ENCODE measurements at regions not wholly inside any gene's neighbourhood (a gene's known extent, or its start where the extent isn't known, plus 50 kb on each side); places are given as distances from the start of the nearest gene placed in this dataset.

DNA sequence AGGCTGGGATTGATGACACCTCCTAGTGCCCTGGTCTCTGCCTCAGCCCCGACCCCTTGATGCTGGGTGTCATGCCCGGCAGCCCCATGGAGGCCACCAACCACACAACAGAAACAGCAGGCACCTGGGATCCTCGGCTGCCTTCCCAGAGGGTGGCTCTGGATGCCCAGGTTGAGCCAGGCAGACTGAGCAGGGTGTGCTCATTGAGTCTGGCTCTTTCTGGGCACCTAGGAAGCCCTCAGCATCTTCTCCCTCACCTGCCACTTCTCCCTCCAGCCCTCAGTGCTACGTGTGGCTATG lies 484.5 kb upstream of the MGMT start:
- no peaks in the 10 kb centered on the region for H3K27me3 ChIP-seq (ENCODE audit: control insufficient read depth, insufficient read depth, low read length)
- H3K36me3 ChIP-seq (ENCODE audit: control insufficient read depth, insufficient read depth, low read length) = no peaks in the 10 kb centered on the region
- no peak overlapping the region for H3K4me3 ChIP-seq (ENCODE audit: low read length)
- H3K9ac ChIP-seq (ENCODE audit: low read length) = no peak overlapping the region
- H3K4me1 ChIP-seq (ENCODE audit: control insufficient read depth, insufficient read depth, low read length) = no peaks in the 10 kb centered on the region
- no peaks in the 10 kb centered on the region for H3K9me3 ChIP-seq (ENCODE audit: control insufficient read depth, low read length)

DNA sequence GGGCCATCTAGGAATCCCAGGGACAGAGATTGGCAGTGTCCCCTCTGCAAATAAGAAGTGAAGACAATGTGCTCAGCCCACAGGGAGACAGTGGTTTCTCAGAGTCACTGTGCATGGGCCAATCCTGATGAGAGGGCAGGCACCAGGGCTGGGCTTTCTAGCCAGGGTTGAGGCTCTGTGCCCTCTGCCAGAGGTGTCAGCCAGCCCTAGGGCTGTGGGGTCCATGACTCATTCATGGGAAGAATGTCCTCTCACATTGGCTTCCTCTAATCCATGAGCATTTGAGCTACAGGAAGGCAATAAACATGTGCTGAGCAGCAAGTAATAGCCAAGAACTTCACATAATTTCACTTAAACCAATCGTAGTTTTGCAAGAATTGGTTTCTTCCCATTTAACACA lies 482.0 kb upstream of the MGMT start:
- no peak overlapping the region for H3K9ac ChIP-seq (ENCODE audit: low read length)
- H3K36me3 ChIP-seq (ENCODE audit: control insufficient read depth, insufficient read depth, low read length) = no peaks in the 10 kb centered on the region
- no peaks in the 10 kb centered on the region for H3K4me1 ChIP-seq (ENCODE audit: control insufficient read depth, insufficient read depth, low read length)
- H3K9me3 ChIP-seq (ENCODE audit: control insufficient read depth, low read length) = no peaks in the 10 kb centered on the region
- H3K27me3 ChIP-seq (ENCODE audit: control insufficient read depth, insufficient read depth, low read length) = no peaks in the 10 kb centered on the region
- no peak overlapping the region for H3K4me3 ChIP-seq (ENCODE audit: low read length)

DNA sequence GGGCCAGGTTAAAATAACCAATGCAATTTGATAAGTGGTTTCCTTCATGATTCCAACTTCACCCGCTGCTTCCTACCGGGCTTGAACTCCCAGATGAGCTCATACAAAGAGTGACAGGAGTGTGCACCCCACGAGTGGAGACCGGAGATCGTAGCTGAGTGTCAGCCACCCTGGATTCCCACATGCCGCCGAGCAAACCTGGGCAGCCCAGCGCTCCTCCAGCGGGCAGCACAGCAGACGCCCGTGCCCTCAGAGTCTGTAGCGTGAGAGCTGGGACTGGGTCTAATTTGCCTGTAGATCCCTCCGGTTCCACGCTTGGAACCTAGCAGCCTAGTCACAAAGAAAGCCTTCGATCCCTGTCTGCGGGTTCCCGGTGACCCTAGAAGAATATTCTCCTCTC lies 476.1 kb upstream of the MGMT start:
- H3K4me3 ChIP-seq (ENCODE audit: low read length) = no peak overlapping the region

DNA sequence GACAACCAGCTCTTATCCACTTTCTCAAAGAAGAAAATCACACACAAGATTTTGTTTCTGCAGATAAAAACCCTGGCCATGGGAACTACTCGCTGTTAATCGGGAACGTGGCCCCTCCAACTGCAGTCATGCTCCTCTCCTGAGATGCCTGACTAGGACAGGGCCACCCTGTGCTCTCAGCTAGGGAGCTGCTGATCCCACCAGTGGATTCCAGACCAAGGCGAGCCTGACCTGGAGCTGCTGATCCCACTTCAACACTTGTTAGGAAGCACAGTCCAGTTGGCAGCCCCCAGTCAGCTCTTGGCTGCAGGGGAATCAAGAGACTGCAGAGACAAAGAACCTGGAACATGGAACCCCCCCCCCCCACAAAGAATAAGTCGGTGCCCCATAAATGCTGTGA lies 474.3 kb upstream of the MGMT start:
- no peak overlapping the region for H3K9ac ChIP-seq (ENCODE audit: low read length)
- H3K4me1 ChIP-seq (ENCODE audit: control insufficient read depth, insufficient read depth, low read length) = no peaks in the 10 kb centered on the region
- no peak overlapping the region for H3K4me3 ChIP-seq (ENCODE audit: low read length)
- no peaks in the 10 kb centered on the region for H3K36me3 ChIP-seq (ENCODE audit: control insufficient read depth, insufficient read depth, low read length)
- H3K9me3 ChIP-seq (ENCODE audit: control insufficient read depth, low read length) = no peaks in the 10 kb centered on the region
- H3K27me3 ChIP-seq (ENCODE audit: control insufficient read depth, insufficient read depth, low read length) = no peaks in the 10 kb centered on the region

More for the DNA sequence above, 476.1 kb upstream of the MGMT start:
- no peak overlapping the region for H3K9ac ChIP-seq (ENCODE audit: low read length)
- no peaks in the 10 kb centered on the region for H3K36me3 ChIP-seq (ENCODE audit: control insufficient read depth, insufficient read depth, low read length)
- H3K27me3 ChIP-seq (ENCODE audit: control insufficient read depth, insufficient read depth, low read length) = no peaks in the 10 kb centered on the region
- H3K9me3 ChIP-seq (ENCODE audit: control insufficient read depth, low read length) = no peaks in the 10 kb centered on the region
- H3K4me1 ChIP-seq (ENCODE audit: control insufficient read depth, insufficient read depth, low read length) = no peaks in the 10 kb centered on the region

DNA sequence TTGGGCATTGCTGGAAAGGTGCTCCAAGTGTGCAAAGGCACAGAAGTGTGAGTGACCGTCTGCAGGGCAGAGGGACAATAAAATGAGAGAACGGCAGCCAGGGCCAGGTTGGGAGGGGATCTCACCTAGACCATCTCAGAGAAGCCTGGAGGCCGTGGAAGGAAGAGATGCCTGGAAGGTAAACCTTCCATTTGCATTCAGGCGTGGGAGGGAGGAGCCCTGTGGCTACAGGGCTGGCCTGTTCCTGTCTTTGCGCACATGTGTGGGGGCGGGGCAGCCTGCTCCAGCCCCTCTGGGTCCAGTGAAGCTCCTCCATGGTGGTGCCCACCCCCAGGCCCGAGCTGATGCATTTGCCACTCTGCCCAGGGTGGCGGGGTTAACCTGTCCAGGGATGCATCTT lies 473.6 kb upstream of the MGMT start:
- Histone ChIP-seq H3K9me3 (ENCODE audit: control insufficient read depth, low read length) (no peaks in the 10 kb centered on the region), H3K36me3 (ENCODE audit: control insufficient read depth, insufficient read depth, low read length) (no peaks in the 10 kb centered on the region), H3K9ac (ENCODE audit: low read length) (no peak overlapping the region), H3K27me3 (ENCODE audit: control insufficient read depth, insufficient read depth, low read length) (no peaks in the 10 kb centered on the region), H3K4me1 (ENCODE audit: control insufficient read depth, insufficient read depth, low read length) (no peaks in the 10 kb centered on the region), H3K4me3 (ENCODE audit: low read length) (no peak overlapping the region)

DNA sequence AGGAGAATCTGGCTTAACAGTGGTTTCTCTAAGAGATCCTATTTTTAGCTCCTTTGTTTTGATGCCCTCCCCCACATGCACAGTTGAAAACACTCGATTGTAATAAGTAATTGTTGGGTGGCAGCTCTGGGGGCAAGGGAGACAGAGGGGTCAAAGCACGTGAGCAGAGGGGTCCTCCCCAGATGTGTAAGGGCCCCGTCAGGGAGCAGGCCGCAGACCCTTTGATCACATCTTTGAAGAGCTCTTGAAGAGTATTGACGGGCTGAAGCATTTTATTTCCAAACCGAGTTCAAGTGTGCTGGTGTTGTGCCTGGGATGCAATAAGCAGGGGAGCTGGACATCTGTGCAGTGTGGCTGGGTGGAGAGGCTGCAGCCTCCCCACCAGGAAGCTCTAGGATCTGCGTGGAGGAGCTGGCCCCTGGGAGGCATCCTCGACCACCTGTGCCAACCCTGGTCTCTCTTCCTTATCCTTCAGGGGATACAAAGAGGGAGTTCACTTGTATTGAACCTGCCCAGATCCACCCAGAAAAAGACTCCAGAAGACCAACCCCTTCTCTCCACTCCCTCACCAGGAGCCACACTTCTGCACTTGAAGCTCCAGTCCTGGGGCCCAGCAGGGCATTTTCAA lies 473.0 kb upstream of the MGMT start:
- H3K4me1 ChIP-seq (ENCODE audit: control insufficient read depth, insufficient read depth, low read length) = no peaks in the 10 kb centered on the region
- H3K9ac ChIP-seq (ENCODE audit: low read length) = no peak overlapping the region
- H3K36me3 ChIP-seq (ENCODE audit: control insufficient read depth, insufficient read depth, low read length) = no peaks in the 10 kb centered on the region
- H3K9me3 ChIP-seq (ENCODE audit: control insufficient read depth, low read length) = no peaks in the 10 kb centered on the region
- H3K4me3 ChIP-seq (ENCODE audit: low read length) = no peak overlapping the region
- no peaks in the 10 kb centered on the region for H3K27me3 ChIP-seq (ENCODE audit: control insufficient read depth, insufficient read depth, low read length)

DNA sequence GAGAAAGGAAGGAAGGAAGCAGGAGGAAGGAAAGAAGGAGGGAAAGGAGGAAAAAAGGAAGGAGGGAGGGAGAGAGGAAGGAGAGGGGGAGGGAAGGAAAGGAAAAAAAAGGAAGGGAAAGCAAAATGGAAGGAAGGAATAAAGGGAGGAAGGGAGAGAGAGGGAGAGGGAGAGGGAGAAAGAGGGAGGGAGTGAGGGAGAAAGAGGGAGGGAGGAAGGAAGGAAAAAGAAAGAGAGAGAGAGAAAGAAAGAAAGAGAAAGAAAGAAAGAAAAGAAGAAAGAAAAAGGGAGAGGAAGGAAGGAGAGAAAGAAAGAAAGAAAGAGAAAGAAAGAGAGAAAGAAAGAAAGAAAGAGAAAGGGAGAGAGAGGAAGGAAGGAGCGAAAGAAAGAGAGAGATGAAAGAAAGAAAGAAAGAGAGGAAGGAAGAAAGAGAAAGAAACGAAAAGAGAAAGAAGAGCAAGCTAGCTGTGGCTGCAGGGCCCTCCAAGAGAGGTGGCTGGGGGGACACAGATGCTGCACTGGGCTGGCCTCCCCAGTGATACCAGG lies 472.4 kb upstream of the MGMT start:
- no peaks in the 10 kb centered on the region for H3K4me1 ChIP-seq (ENCODE audit: control insufficient read depth, insufficient read depth, low read length)
- H3K36me3 ChIP-seq (ENCODE audit: control insufficient read depth, insufficient read depth, low read length) = no peaks in the 10 kb centered on the region
- H3K4me3 ChIP-seq (ENCODE audit: low read length) = no peak overlapping the region
- H3K27me3 ChIP-seq (ENCODE audit: control insufficient read depth, insufficient read depth, low read length) = no peaks in the 10 kb centered on the region
- H3K9me3 ChIP-seq (ENCODE audit: control insufficient read depth, low read length) = no peaks in the 10 kb centered on the region
- no peak overlapping the region for H3K9ac ChIP-seq (ENCODE audit: low read length)

DNA sequence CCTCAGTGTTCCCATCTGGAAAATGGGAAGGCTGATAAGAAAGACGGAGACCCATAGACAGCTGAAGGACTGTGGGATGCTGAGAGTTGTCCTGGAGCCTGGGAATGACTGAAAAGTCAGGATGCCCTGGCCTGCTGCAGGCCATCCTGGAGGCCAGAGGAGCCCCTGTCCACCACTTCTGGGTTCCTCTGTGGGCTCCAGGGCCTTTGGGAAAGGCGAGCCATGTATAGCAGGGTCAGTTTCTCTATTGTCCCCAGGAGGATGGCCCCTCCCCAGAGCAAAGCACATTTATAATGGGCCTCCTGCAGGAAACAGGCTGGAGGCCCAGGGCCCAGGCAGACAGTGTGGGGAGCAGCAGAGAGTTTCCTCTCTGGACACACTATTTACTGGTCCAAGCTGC lies 471.4 kb upstream of the MGMT start:
- no peaks in the 10 kb centered on the region for H3K4me1 ChIP-seq (ENCODE audit: control insufficient read depth, insufficient read depth, low read length)
- H3K27me3 ChIP-seq (ENCODE audit: control insufficient read depth, insufficient read depth, low read length) = no peaks in the 10 kb centered on the region
- H3K9me3 ChIP-seq (ENCODE audit: control insufficient read depth, low read length) = no peaks in the 10 kb centered on the region
- H3K4me3 ChIP-seq (ENCODE audit: low read length) = no peak overlapping the region
- H3K9ac ChIP-seq (ENCODE audit: low read length) = no peak overlapping the region
- H3K36me3 ChIP-seq (ENCODE audit: control insufficient read depth, insufficient read depth, low read length) = no peaks in the 10 kb centered on the region

DNA sequence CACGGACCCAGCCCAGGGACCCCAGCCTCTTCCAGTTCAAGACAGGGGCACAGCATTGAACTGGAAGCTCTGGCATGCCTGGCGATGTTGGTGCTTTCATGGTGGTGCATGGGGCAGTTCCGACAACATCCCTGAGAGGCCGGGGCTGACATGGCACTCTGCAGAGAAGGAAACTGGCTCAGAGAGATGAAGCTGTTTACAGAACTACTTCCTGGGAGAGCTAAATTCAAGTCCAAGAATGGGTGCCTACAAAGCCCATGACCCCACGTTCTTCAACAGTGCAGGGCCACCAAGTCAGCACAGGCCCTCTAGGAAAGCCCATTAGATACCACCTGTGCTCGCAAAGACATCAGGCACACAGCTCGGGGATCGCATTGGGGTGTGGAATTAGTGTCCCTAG lies 470.9 kb upstream of the MGMT start:
- no peaks in the 10 kb centered on the region for H3K4me1 ChIP-seq (ENCODE audit: control insufficient read depth, insufficient read depth, low read length)
- H3K9me3 ChIP-seq (ENCODE audit: control insufficient read depth, low read length) = no peaks in the 10 kb centered on the region
- H3K36me3 ChIP-seq (ENCODE audit: control insufficient read depth, insufficient read depth, low read length) = no peaks in the 10 kb centered on the region
- H3K27me3 ChIP-seq (ENCODE audit: control insufficient read depth, insufficient read depth, low read length) = no peaks in the 10 kb centered on the region
- H3K4me3 ChIP-seq (ENCODE audit: low read length) = no peak overlapping the region
- H3K9ac ChIP-seq (ENCODE audit: low read length) = no peak overlapping the region

DNA sequence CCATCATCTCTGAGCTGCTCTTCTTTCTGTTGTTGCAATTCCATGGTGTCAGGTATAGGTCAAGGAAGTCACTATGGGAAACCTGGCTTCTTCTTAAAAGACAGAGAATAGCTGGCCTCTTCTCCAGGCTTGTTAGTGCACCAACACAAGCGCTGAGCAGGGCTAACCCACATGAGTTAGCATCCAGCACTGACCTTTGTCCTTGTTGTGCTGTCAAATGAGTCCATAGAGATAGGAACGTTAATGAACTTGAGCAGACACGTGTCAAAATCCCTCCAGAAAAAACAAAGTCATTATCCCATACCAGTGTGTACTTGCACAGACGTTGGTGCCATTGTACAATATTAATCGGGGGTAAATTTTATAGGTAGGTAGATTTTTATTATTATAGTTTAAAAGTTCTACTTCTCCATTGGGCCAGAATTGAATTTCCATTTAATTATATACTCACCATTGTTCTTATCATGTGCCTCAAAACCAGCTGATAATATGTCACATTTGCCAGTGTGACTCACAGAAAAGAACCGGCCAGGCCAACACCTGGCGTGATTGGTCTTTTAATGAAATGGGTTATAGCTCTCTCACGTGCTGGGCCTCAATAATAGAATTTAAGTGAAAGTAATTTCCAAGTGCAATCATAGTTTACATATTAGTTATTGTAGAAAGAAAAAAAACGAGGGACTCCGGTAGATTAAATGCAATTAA lies 468.8 kb upstream of the MGMT start:
- Histone ChIP-seq H3K9ac (ENCODE audit: low read length) (no peak overlapping the region), H3K27me3 (ENCODE audit: control insufficient read depth, insufficient read depth, low read length) (no peaks in the 10 kb centered on the region), H3K9me3 (ENCODE audit: control insufficient read depth, low read length) (no peaks in the 10 kb centered on the region), H3K4me3 (ENCODE audit: low read length) (no peak overlapping the region), H3K36me3 (ENCODE audit: control insufficient read depth, insufficient read depth, low read length) (no peaks in the 10 kb centered on the region), H3K4me1 (ENCODE audit: control insufficient read depth, insufficient read depth, low read length) (no peaks in the 10 kb centered on the region)

DNA sequence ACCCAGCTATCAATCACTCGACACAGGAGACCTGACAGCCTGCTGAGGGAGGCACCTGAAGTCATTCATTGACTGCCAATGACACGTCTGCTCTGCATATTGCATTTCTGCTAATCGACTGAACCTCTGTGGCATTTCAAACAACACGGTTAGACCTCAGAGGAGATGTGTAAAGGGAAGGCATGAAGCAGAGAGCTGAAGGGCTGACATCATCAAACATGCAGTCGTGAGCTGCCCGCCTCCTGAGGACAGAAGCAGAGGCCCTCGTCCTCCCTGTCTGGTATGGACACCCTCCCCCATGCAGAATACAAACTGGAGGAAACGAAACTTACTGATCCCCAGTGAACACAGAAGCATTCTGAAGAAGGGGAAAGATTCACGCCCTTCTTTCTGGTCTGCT lies 462.6 kb upstream of the MGMT start:
- H3K4me1 ChIP-seq (ENCODE audit: control insufficient read depth, insufficient read depth, low read length) = no peaks in the 10 kb centered on the region
- H3K4me3 ChIP-seq (ENCODE audit: low read length) = no peak overlapping the region
- H3K27me3 ChIP-seq (ENCODE audit: control insufficient read depth, insufficient read depth, low read length) = no peaks in the 10 kb centered on the region
- no peaks in the 10 kb centered on the region for H3K9me3 ChIP-seq (ENCODE audit: control insufficient read depth, low read length)
- no peak overlapping the region for H3K9ac ChIP-seq (ENCODE audit: low read length)
- no peaks in the 10 kb centered on the region for H3K36me3 ChIP-seq (ENCODE audit: control insufficient read depth, insufficient read depth, low read length)

DNA sequence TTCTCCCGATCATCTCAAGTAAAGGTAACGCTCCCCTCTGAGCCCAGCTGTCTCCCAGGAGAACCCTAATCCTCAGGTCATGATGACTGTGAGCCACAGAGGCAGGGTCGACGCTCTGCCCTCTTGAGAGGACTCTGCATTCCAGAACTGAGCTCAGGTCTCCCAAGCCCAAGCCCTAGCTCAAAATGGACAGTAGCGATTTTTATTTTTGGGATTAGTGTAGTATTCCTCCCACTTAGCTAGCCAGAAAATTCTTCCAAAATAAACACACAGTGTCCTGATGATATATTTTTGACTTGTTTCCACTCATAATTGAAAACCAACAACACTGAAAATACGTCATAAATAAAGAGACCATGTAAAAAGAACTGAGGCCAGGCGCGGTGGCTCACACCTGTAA lies 462.0 kb upstream of the MGMT start:
- H3K9ac ChIP-seq (ENCODE audit: low read length) = no peak overlapping the region
- H3K27me3 ChIP-seq (ENCODE audit: control insufficient read depth, insufficient read depth, low read length) = no peaks in the 10 kb centered on the region
- H3K36me3 ChIP-seq (ENCODE audit: control insufficient read depth, insufficient read depth, low read length) = no peaks in the 10 kb centered on the region
- H3K4me3 ChIP-seq (ENCODE audit: low read length) = no peak overlapping the region
- H3K4me1 ChIP-seq (ENCODE audit: control insufficient read depth, insufficient read depth, low read length) = no peaks in the 10 kb centered on the region
- no peaks in the 10 kb centered on the region for H3K9me3 ChIP-seq (ENCODE audit: control insufficient read depth, low read length)

All from mucosa of stomach (tissue), 1 donor.